CD8-positive, alpha-beta memory T cell (primary cell): ENCODE measurements at regions not wholly inside any gene's neighbourhood (a gene's known extent, or its start where the extent isn't known, plus 50 kb on each side); places are given as distances from the start of the nearest gene placed in this dataset.

Source experiments
- CTCF ChIA-PET: fragments of 350-600 bp; sonication (Branson Sonifier 250); formaldehyde crosslinking; loops from one replicate; lab custom pipeline; 2021; ENCODE audit warnings: antibody characterized with exemption; lab: Charles Lee
- POLR2A ChIA-PET: fragments of 350-600 bp; sonication (Branson Sonifier 250); formaldehyde crosslinking; loops from one replicate; lab custom pipeline; 2021; ENCODE audit warnings: antibody characterized with exemption; lab: Charles Lee
- DNase-seq, 5 donors: peaks; one replicate each; pipeline versions ENCODE4 v3.0.0 to v3.0.0-alpha.2; 2020 to 2022; ENCODE audit warnings: mixed read lengths in 1 of 5
- H3K27ac ChIP-seq: one replicate; pipeline ENCODE4 v1.7.0; 2013; ENCODE audit warnings: low read depth, mild to moderate bottlenecking, low read length, moderate library complexity
- H3K27me3 ChIP-seq: 2 replicates; pipeline ENCODE4 v1.7.0; 2013; ENCODE audit warnings: low read length, mild to moderate bottlenecking; ENCODE audit not compliant: insufficient read depth, poor library complexity, severe bottlenecking
- H3K36me3 ChIP-seq: 2 replicates; pipeline ENCODE4 v1.7.0; 2013; ENCODE audit warnings: mild to moderate bottlenecking, low read length, moderate library complexity; ENCODE audit not compliant: insufficient read depth
- H3K4me1 ChIP-seq: 2 replicates; pipeline ENCODE4 v1.7.0; 2013; ENCODE audit warnings: mild to moderate bottlenecking, low read length, moderate library complexity; ENCODE audit not compliant: insufficient read depth
- H3K4me3 ChIP-seq: 2 replicates; pipeline ENCODE4 v1.7.0; 2013; ENCODE audit warnings: mild to moderate bottlenecking, low read length
- H3K9me3 ChIP-seq: 2 replicates; pipeline ENCODE4 v1.7.0; 2013; ENCODE audit warnings: mild to moderate bottlenecking, low read length
- H3K27ac Mint-ChIP-seq, 8 donors: one replicate each; pipeline ENCODE4 v1.8.0; 2020 to 2021; ENCODE audit warnings: mixed read lengths in 8 of 8, mild to moderate bottlenecking in 6 of 8, inconsistent platforms in 3 of 8, moderate library complexity in 3 of 8
- H3K27me3 Mint-ChIP-seq, 2 donors: one replicate each; pipeline ENCODE4 v1.8.0; 2020 to 2021; ENCODE audit warnings: mixed read lengths in 2 of 2, mild to moderate bottlenecking in 1 of 2, moderate library complexity in 1 of 2
- H3K36me3 Mint-ChIP-seq, 3 donors: one replicate each; pipeline ENCODE4 v1.8.0; 2020 to 2021; ENCODE audit warnings: mixed read lengths in 3 of 3, inconsistent platforms in 1 of 3, mild to moderate bottlenecking in 1 of 3
- H3K4me1 Mint-ChIP-seq, 3 donors: one replicate each; pipeline ENCODE4 v1.8.0; 2020 to 2021; ENCODE audit warnings: mixed read lengths in 3 of 3, inconsistent platforms in 1 of 3, mild to moderate bottlenecking in 1 of 3
- H3K4me3 Mint-ChIP-seq, 7 donors: one replicate each; pipeline ENCODE4 v1.8.0; 2020 to 2021; ENCODE audit warnings: mixed read lengths in 7 of 7, mild to moderate bottlenecking in 6 of 7, moderate library complexity in 4 of 7, inconsistent platforms in 2 of 7
- H3K9me3 Mint-ChIP-seq, 5 donors: one replicate each; pipeline ENCODE4 v1.8.0; 2020 to 2022; ENCODE audit warnings: mixed read lengths in 5 of 5, mild to moderate bottlenecking in 3 of 5, moderate library complexity in 2 of 5, inconsistent platforms in 1 of 5

DNA sequence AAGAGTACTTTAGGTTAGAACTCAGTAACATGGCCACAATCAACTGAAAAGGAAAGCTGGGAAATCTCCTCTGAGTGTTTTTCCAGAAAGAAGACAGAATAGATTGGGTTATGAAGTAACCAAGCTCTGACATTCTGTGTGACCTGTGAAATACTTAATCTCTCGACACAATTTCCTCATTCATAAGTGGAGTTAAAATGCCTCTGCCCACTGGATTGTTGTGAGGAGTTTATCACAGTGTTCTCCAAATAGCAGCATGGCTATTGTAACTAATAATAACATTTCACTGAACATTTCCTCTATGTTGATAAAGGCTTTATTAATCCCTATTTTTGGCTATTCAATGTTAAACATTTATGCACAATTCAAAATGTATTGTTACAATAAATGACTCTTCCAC, 311.0 kb downstream of the GABRB2 start:
- Histone ChIP-seq H3K27me3 (no peaks in the 10 kb centered on the region), H3K4me3 (no peak overlapping the region), H3K4me1 (no peaks in the 10 kb centered on the region), H3K36me3 (no peaks in the 10 kb centered on the region), H3K27ac (no peak overlapping the region), H3K9me3 (no peaks in the 10 kb centered on the region)
- H3K4me1 Mint-ChIP-seq = no peaks in the 10 kb centered on the region
- no peak for DNase-seq
- H3K4me3 Mint-ChIP-seq = no peak overlapping the region
- no peaks in the 10 kb centered on the region for H3K36me3 Mint-ChIP-seq
- no peak overlapping the region for H3K27ac Mint-ChIP-seq
- CTCF ChIA-PET = no interaction called here
- no peaks in the 10 kb centered on the region for H3K27me3 Mint-ChIP-seq
- peaks cover 0 to 4% (median 0%) of the 10 kb centered on the region in 5 donors for H3K9me3 Mint-ChIP-seq
- POLR2A ChIA-PET = no interaction called here

GRCh38 chr5:161233553-161233952, 313.0 kb downstream of the GABRB2 start:
- Histone ChIP-seq H3K27me3 (no peaks in the 10 kb centered on the region), H3K36me3 (no peaks in the 10 kb centered on the region), H3K27ac (no peak overlapping the region), H3K9me3 (no peaks in the 10 kb centered on the region), H3K4me1 (no peaks in the 10 kb centered on the region), H3K4me3 (no peak overlapping the region)
- ChIA-PET POLR2A (no interaction called here), CTCF (no interaction called here)
- H3K4me1 Mint-ChIP-seq = no peaks in the 10 kb centered on the region
- H3K27ac Mint-ChIP-seq = no peak overlapping the region
- no peaks in the 10 kb centered on the region for H3K36me3 Mint-ChIP-seq
- no peaks in the 10 kb centered on the region for H3K9me3 Mint-ChIP-seq
- H3K4me3 Mint-ChIP-seq = no peak overlapping the region
- no peak for DNase-seq
- no peaks in the 10 kb centered on the region for H3K27me3 Mint-ChIP-seq

DNA sequence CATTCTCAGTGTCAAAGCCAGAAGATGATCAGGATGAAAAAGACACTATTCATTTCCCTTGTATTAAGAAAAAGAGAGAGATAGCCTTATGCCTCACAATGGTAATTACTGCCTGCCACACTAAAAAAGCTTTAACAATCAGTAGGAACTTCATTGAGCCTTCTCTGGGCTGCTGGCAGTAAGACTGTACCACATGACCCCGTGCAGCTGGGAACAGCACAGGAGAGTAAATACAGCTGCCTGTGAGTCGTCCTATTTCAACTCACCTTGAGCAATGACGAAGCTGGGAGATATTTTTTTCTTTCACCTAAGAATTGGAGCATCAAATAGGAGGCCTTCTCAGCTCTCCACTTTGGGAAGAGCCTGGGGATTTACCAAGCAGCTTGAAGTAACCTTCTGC, 316.3 kb downstream of the GABRB2 start:
- DNase-seq = no peak
- ChIA-PET POLR2A (no interaction called here), CTCF (no interaction called here)
- Mint-ChIP-seq H3K9me3 (peaks cover 0 to 2% (median 0%) of the 10 kb centered on the region in 5 donors), H3K27me3 (no peaks in the 10 kb centered on the region), H3K36me3 (no peaks in the 10 kb centered on the region), H3K27ac (no peak overlapping the region), H3K4me1 (no peaks in the 10 kb centered on the region), H3K4me3 (no peak overlapping the region)
- Histone ChIP-seq H3K27me3 (no peaks in the 10 kb centered on the region), H3K27ac (no peak overlapping the region), H3K36me3 (no peaks in the 10 kb centered on the region), H3K9me3 (no peaks in the 10 kb centered on the region), H3K4me1 (no peaks in the 10 kb centered on the region), H3K4me3 (no peak overlapping the region)

DNA sequence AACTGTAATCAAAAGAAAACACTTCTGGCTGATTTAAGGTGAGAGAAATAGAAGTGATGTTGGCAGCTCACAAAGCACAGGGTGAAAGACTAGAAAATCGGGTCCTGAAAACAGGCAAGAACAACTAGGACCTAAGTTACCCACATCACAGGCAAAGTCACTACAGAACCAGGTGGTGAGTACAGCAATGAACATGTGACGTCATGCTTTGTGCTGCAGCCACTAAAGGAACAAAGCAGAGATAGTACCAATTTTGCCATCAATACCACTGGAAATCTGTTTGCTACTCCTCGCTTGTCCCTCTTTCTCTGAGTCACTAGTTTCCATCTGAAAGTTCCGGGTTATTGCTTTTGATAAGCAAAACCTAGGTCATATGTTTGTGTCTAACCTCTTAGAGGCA, 326.7 kb downstream of the GABRB2 start:
- Histone ChIP-seq H3K36me3 (no peaks in the 10 kb centered on the region), H3K27me3 (no peaks in the 10 kb centered on the region), H3K9me3 (no peaks in the 10 kb centered on the region), H3K27ac (no peak overlapping the region), H3K4me3 (no peak overlapping the region), H3K4me1 (no peaks in the 10 kb centered on the region)
- Mint-ChIP-seq H3K4me1 (no peaks in the 10 kb centered on the region), H3K27ac (no peak overlapping the region), H3K9me3 (peaks cover 2 to 18% (median 2%) of the 10 kb centered on the region in 5 donors), H3K36me3 (no peaks in the 10 kb centered on the region), H3K4me3 (no peak overlapping the region), H3K27me3 (no peaks in the 10 kb centered on the region)
- no peak for DNase-seq
- ChIA-PET POLR2A (no interaction called here), CTCF (no interaction called here)

DNA sequence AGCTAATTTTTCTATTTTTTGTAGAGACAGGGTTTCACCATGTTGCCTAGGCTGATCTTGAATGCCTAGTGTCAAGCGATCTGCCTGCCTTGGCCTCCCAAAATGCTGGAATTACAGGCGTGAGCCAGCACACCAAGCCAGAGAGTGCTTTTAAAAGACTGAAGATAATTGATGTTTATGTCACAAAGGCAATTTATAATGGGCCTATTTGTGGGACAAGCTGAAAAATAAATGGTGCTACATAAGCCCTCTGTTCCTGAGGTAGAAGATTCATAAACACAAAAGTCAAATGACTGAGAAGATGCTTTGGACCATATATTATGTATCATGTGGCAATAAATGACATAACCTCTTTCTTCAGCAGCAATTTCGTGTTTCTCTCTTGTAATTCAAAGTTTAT, 329.6 kb downstream of the GABRB2 start:
- Mint-ChIP-seq H3K9me3 (peaks cover 0 to 7% (median 2%) of the 10 kb centered on the region in 5 donors), H3K36me3 (no peaks in the 10 kb centered on the region), H3K4me1 (no peaks in the 10 kb centered on the region), H3K27ac (no peak overlapping the region), H3K27me3 (no peaks in the 10 kb centered on the region), H3K4me3 (no peak overlapping the region)
- Histone ChIP-seq H3K9me3 (no peaks in the 10 kb centered on the region), H3K4me3 (no peak overlapping the region), H3K4me1 (no peaks in the 10 kb centered on the region), H3K27me3 (no peaks in the 10 kb centered on the region), H3K27ac (no peak overlapping the region), H3K36me3 (no peaks in the 10 kb centered on the region)
- CTCF ChIA-PET = no interaction called here
- POLR2A ChIA-PET = no interaction called here
- DNase-seq = no peak

- H3K36me3 ChIP-seq = no peaks in the 10 kb centered on the region
- no peaks in the 10 kb centered on the region for H3K4me1 ChIP-seq
- Mint-ChIP-seq H3K27ac (no peak overlapping the region), H3K9me3 (peaks cover 0 to 4% (median 0%) of the 10 kb centered on the region in 5 donors), H3K4me1 (no peaks in the 10 kb centered on the region), H3K27me3 (no peaks in the 10 kb centered on the region), H3K4me3 (no peak overlapping the region), H3K36me3 (no peaks in the 10 kb centered on the region)
- ChIA-PET CTCF (no interaction called here), POLR2A (no interaction called here)
- H3K9me3 ChIP-seq = no peaks in the 10 kb centered on the region
- H3K27me3 ChIP-seq = no peaks in the 10 kb centered on the region
- H3K27ac ChIP-seq = no peak overlapping the region
- DNase-seq = no peak
- H3K4me3 ChIP-seq = no peak overlapping the region
These were observed 334.3 kb downstream of the GABRB2 start for GRCh38 chr5:161212123-161212712.

- Histone ChIP-seq H3K4me1 (no peaks in the 10 kb centered on the region), H3K9me3 (no peaks in the 10 kb centered on the region), H3K36me3 (no peaks in the 10 kb centered on the region), H3K4me3 (no peak overlapping the region), H3K27me3 (no peaks in the 10 kb centered on the region), H3K27ac (no peak overlapping the region)
- peaks cover 0 to 2% (median 0%) of the 10 kb centered on the region in 3 donors for H3K36me3 Mint-ChIP-seq
- H3K27me3 Mint-ChIP-seq = no peaks in the 10 kb centered on the region
- H3K4me3 Mint-ChIP-seq = no peak overlapping the region
- peaks cover 0 to 13% (median 7%) of the 10 kb centered on the region in 5 donors for H3K9me3 Mint-ChIP-seq
- ChIA-PET CTCF (no interaction called here), POLR2A (no interaction called here)
- no peaks in the 10 kb centered on the region for H3K4me1 Mint-ChIP-seq
- no peak for DNase-seq
- no peak overlapping the region for H3K27ac Mint-ChIP-seq
These were observed 345.0 kb downstream of the GABRB2 start for GRCh38 chr5:161201558-161201957.

GRCh38 chr5:161190778-161191177, 338.8 kb upstream of the ATP10B start:
- Histone ChIP-seq H3K36me3 (no peaks in the 10 kb centered on the region), H3K4me3 (no peak overlapping the region), H3K27ac (no peak overlapping the region), H3K9me3 (no peaks in the 10 kb centered on the region), H3K27me3 (no peaks in the 10 kb centered on the region), H3K4me1 (no peaks in the 10 kb centered on the region)
- POLR2A ChIA-PET = no interaction called here
- H3K9me3 Mint-ChIP-seq = peaks cover 0 to 3% (median 0%) of the 10 kb centered on the region in 5 donors
- no peak for DNase-seq
- no peak overlapping the region for H3K27ac Mint-ChIP-seq
- CTCF ChIA-PET = no interaction called here
- no peaks in the 10 kb centered on the region for H3K36me3 Mint-ChIP-seq
- no peaks in the 10 kb centered on the region for H3K4me1 Mint-ChIP-seq
- no peak overlapping the region for H3K4me3 Mint-ChIP-seq
- no peaks in the 10 kb centered on the region for H3K27me3 Mint-ChIP-seq

DNA sequence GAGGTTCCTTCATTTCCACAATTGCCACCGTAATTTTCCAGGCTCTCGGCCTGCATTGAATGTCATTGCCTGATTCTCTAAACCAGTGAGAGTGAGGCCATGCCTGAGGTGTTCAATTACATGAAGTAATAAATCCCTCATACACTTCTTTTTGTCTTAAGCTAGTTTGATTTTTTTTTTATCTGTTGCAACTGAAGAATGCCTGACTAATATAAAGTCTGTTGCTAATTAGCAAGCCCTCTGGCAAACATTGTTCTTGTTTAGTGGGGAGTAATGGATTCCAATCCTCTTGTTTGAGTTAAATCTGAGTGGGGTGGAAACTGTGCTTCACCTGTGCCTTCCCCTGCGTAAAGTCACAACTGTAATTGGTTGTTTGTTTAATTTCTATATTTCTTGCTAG, 338.1 kb upstream of the ATP10B start:
- no peak overlapping the region for H3K27ac Mint-ChIP-seq
- no peaks in the 10 kb centered on the region for H3K4me1 ChIP-seq
- H3K36me3 ChIP-seq = no peaks in the 10 kb centered on the region
- H3K4me3 Mint-ChIP-seq = no peak overlapping the region
- CTCF ChIA-PET = no interaction called here
- no peaks in the 10 kb centered on the region for H3K27me3 Mint-ChIP-seq
- H3K9me3 ChIP-seq = no peaks in the 10 kb centered on the region
- no peaks in the 10 kb centered on the region for H3K27me3 ChIP-seq
- DNase-seq = no peak
- POLR2A ChIA-PET = no interaction called here
- H3K9me3 Mint-ChIP-seq = no peaks in the 10 kb centered on the region
- no peaks in the 10 kb centered on the region for H3K36me3 Mint-ChIP-seq
- no peaks in the 10 kb centered on the region for H3K4me1 Mint-ChIP-seq
- no peak overlapping the region for H3K27ac ChIP-seq
- H3K4me3 ChIP-seq = no peak overlapping the region
